Activated CD4-positive, alpha-beta memory T cell treated with anti-CD3 and anti-CD28 coated beads for 36 hours (primary cell): ENCODE measurements at regions not wholly inside any gene's neighbourhood (a gene's known extent, or its start where the extent isn't known, plus 50 kb on each side); places are given as distances from the start of the nearest gene placed in this dataset.
A peak's percentile ranks its signal among the peaks of the same experiment; 100 is the strongest.

ENCODE experiments used
- CTCF ChIA-PET: fragments of 350-600 bp; sonication (Branson Sonifier 250); formaldehyde crosslinking; loops from one replicate; lab custom pipeline; 2021; ENCODE audit warnings: antibody characterized with exemption, inconsistent platforms; lab: Charles Lee
- POLR2A ChIA-PET: fragments of 350-600 bp; sonication (Branson Sonifier 250); formaldehyde crosslinking; loops from one replicate; lab custom pipeline; 2021; ENCODE audit warnings: antibody characterized with exemption; lab: Charles Lee
- DNase-seq: peaks from one replicate; pipeline ENCODE4 v3.0.0-alpha.2; 2020
- H3K27ac Mint-ChIP-seq: one replicate; pipeline ENCODE4 v1.8.0; 2021; ENCODE audit warnings: mixed read lengths
- H3K27me3 Mint-ChIP-seq: one replicate; pipeline ENCODE4 v1.8.0; 2021; ENCODE audit warnings: mixed read lengths
- H3K36me3 Mint-ChIP-seq: one replicate; pipeline ENCODE4 v1.8.0; 2021; ENCODE audit warnings: mixed read lengths
- H3K4me1 Mint-ChIP-seq: one replicate; pipeline ENCODE4 v1.8.0; 2021; ENCODE audit warnings: low read depth, mixed read lengths
- H3K4me3 Mint-ChIP-seq: one replicate; pipeline ENCODE4 v1.8.0; 2021; ENCODE audit warnings: mild to moderate bottlenecking, mixed read lengths
- H3K9me3 Mint-ChIP-seq: one replicate; pipeline ENCODE4 v1.8.0; 2021; ENCODE audit warnings: mixed read lengths
- intact Hi-C: fragments of 100-400 bp; cut with micrococcal nuclease; formaldehyde crosslinking; loops from one replicate; pipeline ENCODE4 v1.15.1; 2023

- Mint-ChIP-seq H3K27ac (no peak overlapping the region), H3K9me3 (no peaks in the 10 kb centered on the region), H3K4me3 (no peak overlapping the region), H3K4me1 (peaks cover 22% of the 10 kb centered on the region), H3K27me3 (peaks cover 2% of the 10 kb centered on the region), H3K36me3 (no peaks in the 10 kb centered on the region)
- CTCF ChIA-PET: no interaction called here
- DNase-seq: no peak
- intact Hi-C loops: no loop called here
- POLR2A ChIA-PET: no interaction called here
These were observed 120.4 kb upstream of the ABCA1 start for GRCh38 chr9:105048331-105048730.

- no peak overlapping the region for H3K4me3 Mint-ChIP-seq
- CTCF ChIA-PET: interaction anchor here (0.9 kb wide), 2 partner anchors 82 to 123 kb away, joined by 3 read pairs; no protein-coding TSS in a partner anchor
These were observed 122.3 kb upstream of the ABCA1 start for GRCh38 chr9:105050296-105050695.

GRCh38 chr9:105051897-105052296, 123.9 kb upstream of the ABCA1 start:
- DNase-seq: peak; percentile 19
- Mint-ChIP-seq H3K27me3 (no peaks in the 10 kb centered on the region), H3K4me3 (no peak overlapping the region), H3K9me3 (no peaks in the 10 kb centered on the region), H3K4me1 (peaks cover 36% of the 10 kb centered on the region), H3K27ac (no peak overlapping the region), H3K36me3 (no peaks in the 10 kb centered on the region)
- intact Hi-C loops: loop anchor here (2.0 kb wide), 2 partner anchors 63 to 77 kb away; no protein-coding TSS in a partner anchor
- ChIA-PET CTCF (interaction anchor here (1.0 kb wide), 1 partner anchor 125 kb away, joined by 5 read pairs; no protein-coding TSS in a partner anchor), POLR2A (interaction anchor here (0.7 to 2.1 kb wide), 3 partner anchors 12 to 60 kb away, joined by 3 to 7 read pairs (median 4); no protein-coding TSS in a partner anchor)

More at GRCh38 chr9:105050296-105050695, 122.3 kb upstream of the ABCA1 start:
- POLR2A ChIA-PET: no interaction called here
- intact Hi-C loops: no loop called here
- Mint-ChIP-seq H3K36me3 (no peaks in the 10 kb centered on the region), H3K4me1 (peaks cover 36% of the 10 kb centered on the region), H3K27me3 (peaks cover 2% of the 10 kb centered on the region), H3K27ac (no peak overlapping the region), H3K9me3 (no peaks in the 10 kb centered on the region)
- DNase-seq: no peak

- H3K9me3 Mint-ChIP-seq: no peaks in the 10 kb centered on the region
- no peaks in the 10 kb centered on the region for H3K27me3 Mint-ChIP-seq
- H3K4me3 Mint-ChIP-seq: no peak overlapping the region
- no peaks in the 10 kb centered on the region for H3K36me3 Mint-ChIP-seq
- DNase-seq: no peak
- peak overlapping the region; percentile 60 for H3K27ac Mint-ChIP-seq
- peaks cover 36% of the 10 kb centered on the region for H3K4me1 Mint-ChIP-seq
- intact Hi-C loops: loop anchor here (2.0 kb wide), 2 partner anchors 62 to 76 kb away; no protein-coding TSS in a partner anchor
- CTCF ChIA-PET: interaction anchor here (1.0 kb wide), 1 partner anchor 126 kb away, joined by 5 read pairs; no protein-coding TSS in a partner anchor
- POLR2A ChIA-PET: interaction anchor here (0.7 to 2.1 kb wide), 3 partner anchors 11 to 61 kb away, joined by 3 to 7 read pairs (median 4); no protein-coding TSS in a partner anchor
These were observed 124.4 kb upstream of the ABCA1 start for GRCh38 chr9:105052346-105052745.

- H3K4me3 Mint-ChIP-seq: no peak overlapping the region
- DNase-seq: peak; percentile 83
- peak overlapping the region; percentile 43 for H3K27ac Mint-ChIP-seq
- H3K27me3 Mint-ChIP-seq: no peaks in the 10 kb centered on the region
- H3K36me3 Mint-ChIP-seq: no peaks in the 10 kb centered on the region
- ChIA-PET CTCF (no interaction called here), POLR2A (interaction anchor here (1.3 to 2.1 kb wide), 2 partner anchors 62 to 126 kb away, joined by 5 to 7 read pairs; no protein-coding TSS in a partner anchor)
- intact Hi-C loops: loop anchor here (1.0 to 2.0 kb wide), 8 partner anchors 10 to 127 kb away; no protein-coding TSS in a partner anchor
- H3K9me3 Mint-ChIP-seq: no peaks in the 10 kb centered on the region
- peaks cover 36% of the 10 kb centered on the region for H3K4me1 Mint-ChIP-seq
These were observed 125.3 kb upstream of the ABCA1 start for GRCh38 chr9:105053209-105053652.

- H3K4me3 Mint-ChIP-seq: no peak overlapping the region
- no peak for DNase-seq
- POLR2A ChIA-PET: no interaction called here
- H3K4me1 Mint-ChIP-seq: peaks cover 36% of the 10 kb centered on the region
- H3K27ac Mint-ChIP-seq: no peak overlapping the region
- CTCF ChIA-PET: no interaction called here
- no peaks in the 10 kb centered on the region for H3K36me3 Mint-ChIP-seq
- intact Hi-C loops: no loop called here
- no peaks in the 10 kb centered on the region for H3K27me3 Mint-ChIP-seq
- no peaks in the 10 kb centered on the region for H3K9me3 Mint-ChIP-seq
These were observed 126.5 kb upstream of the ABCA1 start for GRCh38 chr9:105054491-105054890.

GRCh38 chr9:105055917-105056316, 128.0 kb upstream of the ABCA1 start:
- no peak for DNase-seq
- intact Hi-C loops: no loop called here
- Mint-ChIP-seq H3K36me3 (no peaks in the 10 kb centered on the region), H3K27me3 (no peaks in the 10 kb centered on the region), H3K9me3 (no peaks in the 10 kb centered on the region), H3K27ac (no peak overlapping the region), H3K4me1 (peaks cover 35% of the 10 kb centered on the region), H3K4me3 (no peak overlapping the region)
- POLR2A ChIA-PET: no interaction called here
- CTCF ChIA-PET: interaction anchor here (0.6 kb wide), 1 partner anchor 278 kb away, joined by 3 read pairs; no protein-coding TSS in a partner anchor

GRCh38 chr9:105057551-105057950, 129.6 kb upstream of the ABCA1 start:
- intact Hi-C loops: no loop called here

GRCh38 chr9:105059252-105059651, 131.3 kb upstream of the ABCA1 start:
- POLR2A ChIA-PET: no interaction called here
- no peak overlapping the region for H3K4me3 Mint-ChIP-seq
- H3K9me3 Mint-ChIP-seq: peaks cover 4% of the 10 kb centered on the region
- H3K27ac Mint-ChIP-seq: no peak overlapping the region
- CTCF ChIA-PET: no interaction called here
- peaks cover 6% of the 10 kb centered on the region for H3K27me3 Mint-ChIP-seq
- peaks cover 17% of the 10 kb centered on the region for H3K4me1 Mint-ChIP-seq
- peaks cover 3% of the 10 kb centered on the region for H3K36me3 Mint-ChIP-seq
- intact Hi-C loops: no loop called here
- DNase-seq: no peak

More at GRCh38 chr9:105057551-105057950, 129.6 kb upstream of the ABCA1 start:
- peaks cover 3% of the 10 kb centered on the region for H3K27me3 Mint-ChIP-seq
- no peak overlapping the region for H3K4me3 Mint-ChIP-seq
- H3K4me1 Mint-ChIP-seq: peaks cover 25% of the 10 kb centered on the region
- H3K9me3 Mint-ChIP-seq: no peaks in the 10 kb centered on the region
- H3K36me3 Mint-ChIP-seq: no peaks in the 10 kb centered on the region
- ChIA-PET CTCF (no interaction called here), POLR2A (no interaction called here)
- H3K27ac Mint-ChIP-seq: no peak overlapping the region
- DNase-seq: no peak

- H3K4me3 Mint-ChIP-seq: no peak overlapping the region
- CTCF ChIA-PET: no interaction called here
- POLR2A ChIA-PET: interaction anchor here (0.6 kb wide), 1 partner anchor 88 kb away, joined by 3 read pairs; no protein-coding TSS in a partner anchor
- H3K27me3 Mint-ChIP-seq: peaks cover 6% of the 10 kb centered on the region
- DNase-seq: no peak
- no peak overlapping the region for H3K27ac Mint-ChIP-seq
- peaks cover 4% of the 10 kb centered on the region for H3K9me3 Mint-ChIP-seq
- intact Hi-C loops: no loop called here
- H3K4me1 Mint-ChIP-seq: peaks cover 13% of the 10 kb centered on the region
- peaks cover 3% of the 10 kb centered on the region for H3K36me3 Mint-ChIP-seq
These were observed 134.4 kb upstream of the ABCA1 start for GRCh38 chr9:105062222-105062855.

- H3K36me3 Mint-ChIP-seq: peaks cover 3% of the 10 kb centered on the region
- H3K4me3 Mint-ChIP-seq: no peak overlapping the region
- intact Hi-C loops: no loop called here
- ChIA-PET POLR2A (interaction anchor here (1.5 kb wide), 1 partner anchor 12 kb away, joined by 4 read pairs; no protein-coding TSS in a partner anchor), CTCF (interaction anchor here (0.7 to 1.2 kb wide), 2 partner anchors 73 to 83 kb away, joined by 3 read pairs; no protein-coding TSS in a partner anchor)
- no peak for DNase-seq
- H3K27ac Mint-ChIP-seq: peak overlapping the region; percentile 29
- peaks cover 4% of the 10 kb centered on the region for H3K9me3 Mint-ChIP-seq
- peaks cover 6% of the 10 kb centered on the region for H3K27me3 Mint-ChIP-seq
- peaks cover 13% of the 10 kb centered on the region for H3K4me1 Mint-ChIP-seq
These were observed 136.5 kb upstream of the ABCA1 start for GRCh38 chr9:105064248-105065097.
